NCI-H510A treated with DMSO at 0.1 percent for 48 hours (cell line): ENCODE measurements at regions not wholly inside any gene's neighbourhood (a gene's known extent, or its start where the extent isn't known, plus 50 kb on each side); places are given as distances from the start of the nearest gene placed in this dataset.
"Not testable (repeated sequence)": the region's sequence is repeated elsewhere in the genome, so short reads cannot be mapped to it uniquely, and the experiment has no call there.

Source experiments
- DNase-seq: peaks from one replicate; lab custom pipeline; 2025; lab: John Stamatoyannopoulos, UW

- no peak for DNase-seq
Observed at GRCh38 chr5:58299256-58299655, 160.6 kb downstream of the PLK2 start.

GRCh38 chr5:58294598-58295305 lies 165.1 kb downstream of the PLK2 start:
- DNase-seq = no peak

GRCh38 chr5:58288275-58288674 lies 171.6 kb downstream of the PLK2 start:
- DNase-seq = not testable (repeated sequence)

- no peak for DNase-seq
Observed at GRCh38 chr5:58286741-58287140, 173.1 kb downstream of the PLK2 start.

GRCh38 chr5:58285900-58286299 lies 174.0 kb downstream of the PLK2 start:
- no peak for DNase-seq

GRCh38 chr5:58284886-58285285 lies 175.0 kb downstream of the PLK2 start:
- no peak for DNase-seq

GRCh38 chr5:58281189-58281588 lies 178.7 kb downstream of the PLK2 start:
- no peak for DNase-seq

GRCh38 chr5:58279259-58279658 lies 180.6 kb downstream of the PLK2 start:
- DNase-seq = no peak

- no peak for DNase-seq
Observed at GRCh38 chr5:58276431-58276830, 183.5 kb downstream of the PLK2 start.

GRCh38 chr5:58275516-58275915 lies 184.4 kb downstream of the PLK2 start:
- no peak for DNase-seq

- no peak for DNase-seq
Observed at GRCh38 chr5:58274191-58274590, 185.7 kb downstream of the PLK2 start.

GRCh38 chr5:58273711-58274110 lies 186.2 kb downstream of the PLK2 start:
- no peak for DNase-seq

- DNase-seq = no peak
Observed at GRCh38 chr5:58268268-58268667, 191.6 kb downstream of the PLK2 start.

- DNase-seq = no peak
Observed at GRCh38 chr5:58266402-58266801, 193.5 kb downstream of the PLK2 start.

- DNase-seq = no peak
Observed at GRCh38 chr5:58265246-58265930, 194.5 kb downstream of the PLK2 start.

- no peak for DNase-seq
Observed at GRCh38 chr5:58264276-58264675, 195.6 kb downstream of the PLK2 start.

- DNase-seq = no peak
Observed at GRCh38 chr5:58263296-58263695, 196.6 kb downstream of the PLK2 start.

- no peak for DNase-seq
Observed at GRCh38 chr5:58262226-58262625, 197.7 kb downstream of the PLK2 start.

- no peak for DNase-seq
Observed at GRCh38 chr5:58261605-58262004, 198.3 kb downstream of the PLK2 start.

- DNase-seq = no peak
Observed at GRCh38 chr5:58260243-58260642, 199.6 kb downstream of the PLK2 start.

GRCh38 chr5:58259685-58260152 lies 200.2 kb downstream of the PLK2 start:
- DNase-seq = no peak

- DNase-seq = no peak
Observed at GRCh38 chr5:58258984-58259684, 200.8 kb downstream of the PLK2 start.

GRCh38 chr5:58255970-58256369 lies 203.9 kb downstream of the PLK2 start:
- DNase-seq = no peak
